ENCODE measurements at regions not wholly inside any gene's neighbourhood (a gene's known extent, or its start where the extent isn't known, plus 50 kb on each side); places are given as distances from the start of the nearest gene placed in this dataset.

DNA sequence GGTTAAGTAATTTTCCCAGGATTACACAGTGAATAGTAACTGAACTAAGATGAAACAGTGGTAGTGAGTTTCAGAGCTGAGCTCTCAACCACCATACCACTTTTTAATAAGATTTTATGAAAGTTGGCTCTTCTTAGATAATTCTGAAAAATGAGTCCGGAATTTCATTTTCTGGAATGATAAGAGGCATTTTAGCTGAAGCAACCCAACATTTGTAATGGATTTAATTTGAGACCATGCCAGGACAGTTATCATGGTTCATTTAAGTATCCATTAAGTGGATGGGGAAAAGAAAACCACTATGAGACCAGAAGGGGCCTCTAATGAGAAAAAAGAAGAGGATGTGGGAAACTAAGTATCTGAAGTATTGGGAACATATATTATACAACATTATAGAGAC is 464.7 kb upstream of the C9orf72 start:
- no peaks in the 10 kb centered on the region for H4K20me1 ChIP-seq (replicated peaks; ENCODE audit: control insufficient read depth, extremely low read depth, insufficient read depth, low read length)
- H2AFZ ChIP-seq (ENCODE audit: low read depth, low read length) = no peak overlapping the region
- no peak overlapping the region for H3K4me2 ChIP-seq (ENCODE audit: insufficient read depth, low read length)
- no TSS peak for BruUV-seq (replicated peaks)
- H3K4me3 ChIP-seq (replicated peaks in 1 of 3; ENCODE audit: insufficient read depth in 1 of 3, low read depth in 1 of 3, low read length in 3 of 3) = no peak overlapping the region
- no peaks in the 10 kb centered on the region for H3K4me1 ChIP-seq (ENCODE audit: control insufficient read depth, extremely low read depth, insufficient read depth, low read length)
- DNase-seq (ENCODE audit: low read depth, low spot score) = no peak
- POLR2A ChIA-PET = no interaction called here
- no peaks in the 10 kb centered on the region for H3K9me3 ChIP-seq (replicated peaks; ENCODE audit: control insufficient read depth, insufficient read depth, low read length)
- TF ChIP-seq MYC (IDR thresholded peaks at IDR 0.05; ENCODE audit: low read depth, low read length) (no peak), JUN (IDR thresholded peaks at IDR 0.05; ENCODE audit: borderline replicate concordance, insufficient read depth, insufficient read length, low read depth) (no peak), POLR2A (IDR thresholded peaks at IDR 0.05; ENCODE audit: low read depth, low read length) (no peak), EZH2 (IDR thresholded peaks at IDR 0.05; ENCODE audit: borderline replicate concordance, low read depth, low read length, severe bottlenecking) (no peak), GATA2 (IDR thresholded peaks at IDR 0.05; ENCODE audit: insufficient read depth, insufficient read length, low read depth, low read length) (no peak), FOS (IDR thresholded peaks at IDR 0.05; ENCODE audit: borderline replicate concordance, insufficient read depth, low read length) (no peak), POLR2AphosphoS5 (IDR thresholded peaks at IDR 0.05; ENCODE audit: insufficient read depth, low read depth, low read length) (no peak)
- TF ChIP-seq, protein P1, sequence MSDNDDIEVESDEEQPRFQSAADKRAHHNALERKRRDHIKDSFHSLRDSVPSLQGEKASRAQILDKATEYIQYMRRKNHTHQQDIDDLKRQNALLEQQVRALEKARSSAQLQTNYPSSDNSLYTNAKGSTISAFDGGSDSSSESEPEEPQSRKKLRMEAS (IDR thresholded peaks at IDR 0.05; ENCODE audit: insufficient read depth, insufficient read length) = no peak
- TF ChIP-seq, protein P2, sequence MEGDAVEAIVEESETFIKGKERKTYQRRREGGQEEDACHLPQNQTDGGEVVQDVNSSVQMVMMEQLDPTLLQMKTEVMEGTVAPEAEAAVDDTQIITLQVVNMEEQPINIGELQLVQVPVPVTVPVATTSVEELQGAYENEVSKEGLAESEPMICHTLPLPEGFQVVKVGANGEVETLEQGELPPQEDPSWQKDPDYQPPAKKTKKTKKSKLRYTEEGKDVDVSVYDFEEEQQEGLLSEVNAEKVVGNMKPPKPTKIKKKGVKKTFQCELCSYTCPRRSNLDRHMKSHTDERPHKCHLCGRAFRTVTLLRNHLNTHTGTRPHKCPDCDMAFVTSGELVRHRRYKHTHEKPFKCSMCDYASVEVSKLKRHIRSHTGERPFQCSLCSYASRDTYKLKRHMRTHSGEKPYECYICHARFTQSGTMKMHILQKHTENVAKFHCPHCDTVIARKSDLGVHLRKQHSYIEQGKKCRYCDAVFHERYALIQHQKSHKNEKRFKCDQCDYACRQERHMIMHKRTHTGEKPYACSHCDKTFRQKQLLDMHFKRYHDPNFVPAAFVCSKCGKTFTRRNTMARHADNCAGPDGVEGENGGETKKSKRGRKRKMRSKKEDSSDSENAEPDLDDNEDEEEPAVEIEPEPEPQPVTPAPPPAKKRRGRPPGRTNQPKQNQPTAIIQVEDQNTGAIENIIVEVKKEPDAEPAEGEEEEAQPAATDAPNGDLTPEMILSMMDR (IDR thresholded peaks at IDR 0.05; ENCODE audit: extremely low read depth in 1 of 2, insufficient read depth in 1 of 2, low read depth in 1 of 2, low read length in 2 of 2) = no peak
- dilution Hi-C loops (cut with MboI; ENCODE audit: extremely low pct_ligation_motif_present, low sequenced_read_pairs) (no loop called here), intact Hi-C loops (cut with micrococcal nuclease) (no loop called here)
- no peaks in the 10 kb centered on the region for H3K9me1 ChIP-seq (replicated peaks; ENCODE audit: control insufficient read depth, extremely low read depth, insufficient read depth, low read length)
- H3K9ac ChIP-seq (replicated peaks; ENCODE audit: extremely low read depth, insufficient read depth, low read length) = no peak overlapping the region
- CTCF ChIA-PET = no interaction called here
- no peaks in the 10 kb centered on the region for H3K36me3 ChIP-seq (ENCODE audit: control insufficient read depth in 2 of 2, extremely low read depth in 1 of 2, insufficient read depth in 2 of 2, low read length in 2 of 2)
- FAIRE-seq = no peak
- H3K27me3 ChIP-seq (ENCODE audit: control insufficient read depth in 2 of 2, insufficient read depth in 2 of 2, low read length in 2 of 2) = no peaks in the 10 kb centered on the region
- no peak overlapping the region for H3K27ac ChIP-seq (ENCODE audit: insufficient read depth, low read depth, low read length)
- no peaks in the 10 kb centered on the region for H3K79me2 ChIP-seq (ENCODE audit: control insufficient read depth, insufficient read depth, low read length)
